ENCODE measurements at regions not wholly inside any gene's neighbourhood (a gene's known extent, or its start where the extent isn't known, plus 50 kb on each side); places are given as distances from the start of the nearest gene placed in this dataset.
"Not testable (repeated sequence)": the region's sequence is repeated elsewhere in the genome, so short reads cannot be mapped to it uniquely, and the experiment has no call there.

- no peak for FAIRE-seq
Observed at GRCh38 chr6:19558934-19559333, 278.2 kb upstream of the ID4 start.

DNA sequence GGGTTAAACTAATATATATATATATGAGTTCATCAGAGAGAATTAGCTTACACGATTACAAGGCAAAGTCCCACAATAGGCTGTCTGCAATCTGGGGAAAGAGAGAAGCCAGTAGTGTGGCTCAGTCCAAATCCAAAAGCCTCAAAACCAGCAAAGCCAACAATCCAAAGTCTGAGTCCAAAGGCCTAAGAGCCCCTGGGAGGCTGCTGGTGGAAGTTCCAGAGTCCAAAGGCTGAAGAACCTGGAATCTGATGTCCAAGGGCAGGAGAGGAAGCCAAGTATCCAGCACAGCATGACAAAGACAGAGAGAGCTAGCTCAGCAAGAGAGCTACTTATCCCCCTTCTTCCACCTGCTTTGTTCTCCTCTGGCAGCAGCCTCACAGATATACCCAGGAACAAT, 274.7 kb upstream of the ID4 start:
- FAIRE-seq: no peak

GRCh38 chr6:19569563-19569962, 267.6 kb upstream of the ID4 start:
- FAIRE-seq: no peak

DNA sequence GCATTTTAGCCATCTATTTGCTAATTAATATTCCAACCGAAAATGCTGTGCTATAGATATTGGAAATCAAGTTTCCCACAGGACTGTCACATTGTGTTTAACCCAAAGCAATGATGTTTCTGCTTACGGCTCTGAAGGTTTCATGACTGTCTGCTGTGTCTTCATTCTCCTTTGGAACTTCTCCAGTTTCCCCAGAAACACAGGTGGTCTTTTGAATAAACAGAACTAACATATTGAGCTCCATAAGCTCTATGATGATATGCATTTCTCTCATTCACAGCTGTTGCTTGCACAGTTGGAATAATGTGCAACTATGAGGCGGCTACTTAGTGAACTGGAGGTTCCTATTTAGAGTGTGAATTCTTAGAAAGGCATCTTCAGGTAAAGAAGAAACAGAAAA, 266.0 kb upstream of the ID4 start:
- no peak for FAIRE-seq

DNA sequence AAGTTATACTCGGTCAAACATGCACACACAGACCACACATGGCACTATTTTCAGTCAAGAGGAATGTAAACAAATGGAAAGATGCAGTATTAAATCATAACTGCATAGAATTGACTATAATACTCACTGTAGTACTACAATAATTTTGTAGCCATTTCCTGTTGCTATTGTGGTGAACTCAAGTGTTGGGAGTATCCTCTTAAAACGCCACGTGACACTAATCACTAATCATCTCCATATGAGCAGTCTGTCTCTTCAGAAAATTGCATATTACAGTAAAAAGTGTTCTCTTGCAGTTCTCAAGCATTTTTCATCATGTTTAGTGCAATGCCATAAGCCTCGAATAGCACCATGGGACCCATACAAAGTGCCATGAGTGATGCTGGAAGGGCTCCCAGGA, 258.7 kb upstream of the ID4 start:
- no peak for FAIRE-seq

GRCh38 chr6:19584207-19584606, 253.0 kb upstream of the ID4 start:
- not testable (repeated sequence) for FAIRE-seq

DNA sequence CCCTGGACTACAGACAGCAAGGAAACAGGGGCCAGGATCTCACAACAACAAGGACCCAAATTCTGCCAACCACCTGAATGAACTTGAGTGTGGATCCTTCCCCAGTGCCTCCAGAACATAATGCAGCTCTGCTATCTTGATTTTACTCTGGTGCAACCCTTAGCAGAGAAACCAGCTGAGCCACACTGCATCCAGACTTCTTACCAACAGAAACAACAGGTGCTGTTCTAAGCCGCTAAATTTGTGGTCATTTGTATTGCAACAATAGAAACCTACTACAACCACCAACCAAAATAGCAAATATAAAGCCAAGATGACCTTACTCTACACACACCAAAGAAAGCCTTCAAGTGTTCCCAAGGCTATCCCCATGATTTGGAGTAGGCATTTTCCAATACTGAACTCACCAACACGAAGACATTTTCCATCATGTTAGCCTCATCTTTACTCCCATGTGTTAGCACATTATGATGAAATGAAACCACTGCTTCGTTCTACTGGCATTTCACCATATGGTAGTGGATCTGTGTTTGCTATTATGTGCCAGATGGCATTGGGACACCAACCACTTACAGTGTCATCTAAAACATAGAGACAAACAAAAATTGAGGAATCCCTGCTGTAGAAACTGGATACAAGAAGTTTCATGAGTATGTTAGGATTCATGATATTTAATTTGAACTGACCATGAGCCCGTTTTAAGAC, 249.8 kb upstream of the ID4 start:
- FAIRE-seq: no peak

- no peak for FAIRE-seq
Observed at GRCh38 chr6:19590501-19591131, 246.6 kb upstream of the ID4 start.

DNA sequence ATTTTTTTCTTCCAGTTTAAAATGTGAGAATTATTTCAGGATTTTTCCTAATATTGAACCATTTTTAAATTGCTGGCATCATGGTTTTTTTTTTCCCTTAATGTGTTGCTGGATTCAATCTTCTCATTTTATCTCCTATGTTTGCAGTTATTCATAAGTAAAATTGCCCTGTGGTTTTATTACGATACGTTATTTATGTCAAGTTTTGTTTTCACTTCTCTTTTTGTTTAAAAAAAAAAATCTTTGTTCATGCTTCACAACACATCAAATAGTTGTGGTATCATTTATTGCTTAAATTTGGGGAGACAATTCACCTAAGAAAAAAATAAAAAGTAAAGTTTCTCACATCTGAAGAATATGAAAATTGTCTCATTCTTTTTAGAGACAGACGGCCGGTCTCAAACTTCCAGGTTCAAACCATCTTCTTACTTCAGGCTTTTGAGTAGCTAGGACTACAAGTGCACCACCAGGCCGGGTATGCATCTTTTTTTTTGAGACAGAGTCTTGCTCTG, 239.3 kb upstream of the ID4 start:
- FAIRE-seq: no peak

GRCh38 chr6:19599796-19600464, 237.2 kb upstream of the ID4 start:
- FAIRE-seq: peak; percentile 62

DNA sequence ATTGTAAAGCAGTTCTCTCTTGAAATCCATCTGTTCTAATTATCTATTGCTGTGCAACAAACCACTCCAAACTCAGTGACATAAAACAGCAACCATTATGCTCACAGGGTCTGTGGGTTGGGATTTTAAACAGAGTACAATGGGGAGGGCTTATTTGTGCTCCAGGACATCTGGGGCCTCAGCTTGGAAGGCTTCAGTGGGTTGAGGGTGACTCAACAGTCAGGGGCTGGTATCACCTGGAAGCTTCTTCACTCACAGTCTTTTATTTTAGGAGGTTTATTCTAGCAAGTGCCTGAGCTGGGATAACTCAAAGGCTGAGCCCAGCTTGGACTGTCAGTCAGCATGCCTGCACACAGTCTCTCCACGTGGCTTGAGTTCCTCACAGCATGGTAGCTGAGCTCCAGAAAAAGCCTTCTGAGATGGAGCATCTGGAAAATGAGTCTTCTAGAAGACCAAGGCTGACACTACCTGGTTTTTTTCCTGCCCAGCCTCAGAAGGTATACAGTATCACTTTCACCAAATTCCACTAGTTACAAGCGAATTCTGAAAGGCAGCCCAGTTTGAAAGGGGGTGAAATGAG, 234.6 kb upstream of the ID4 start:
- no peak for FAIRE-seq

DNA sequence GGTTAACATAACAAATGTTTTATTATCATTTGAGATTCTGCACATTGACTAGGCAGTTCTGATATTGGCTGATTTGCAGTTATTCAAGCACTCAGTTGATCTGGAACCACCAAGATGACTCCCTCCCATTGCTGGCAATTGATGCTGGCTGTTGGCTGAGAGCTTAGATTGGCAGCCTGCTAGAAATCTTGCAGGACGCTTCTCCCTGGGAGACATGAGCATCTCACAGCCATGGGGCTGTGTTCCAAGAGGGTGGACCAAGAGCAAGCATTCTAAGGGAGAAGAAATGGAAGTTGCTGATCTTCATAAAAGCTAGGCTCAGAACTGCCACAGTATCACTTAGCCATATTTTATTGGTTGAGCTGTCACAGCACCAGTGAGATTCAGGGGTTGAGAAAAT, 233.4 kb upstream of the ID4 start:
- no peak for FAIRE-seq

GRCh38 chr6:19605624-19606023, 231.5 kb upstream of the ID4 start:
- FAIRE-seq: no peak

GRCh38 chr6:19608546-19608945, 228.6 kb upstream of the ID4 start:
- FAIRE-seq: no peak

GRCh38 chr6:19609972-19610641, 227.1 kb upstream of the ID4 start:
- no peak for FAIRE-seq

DNA sequence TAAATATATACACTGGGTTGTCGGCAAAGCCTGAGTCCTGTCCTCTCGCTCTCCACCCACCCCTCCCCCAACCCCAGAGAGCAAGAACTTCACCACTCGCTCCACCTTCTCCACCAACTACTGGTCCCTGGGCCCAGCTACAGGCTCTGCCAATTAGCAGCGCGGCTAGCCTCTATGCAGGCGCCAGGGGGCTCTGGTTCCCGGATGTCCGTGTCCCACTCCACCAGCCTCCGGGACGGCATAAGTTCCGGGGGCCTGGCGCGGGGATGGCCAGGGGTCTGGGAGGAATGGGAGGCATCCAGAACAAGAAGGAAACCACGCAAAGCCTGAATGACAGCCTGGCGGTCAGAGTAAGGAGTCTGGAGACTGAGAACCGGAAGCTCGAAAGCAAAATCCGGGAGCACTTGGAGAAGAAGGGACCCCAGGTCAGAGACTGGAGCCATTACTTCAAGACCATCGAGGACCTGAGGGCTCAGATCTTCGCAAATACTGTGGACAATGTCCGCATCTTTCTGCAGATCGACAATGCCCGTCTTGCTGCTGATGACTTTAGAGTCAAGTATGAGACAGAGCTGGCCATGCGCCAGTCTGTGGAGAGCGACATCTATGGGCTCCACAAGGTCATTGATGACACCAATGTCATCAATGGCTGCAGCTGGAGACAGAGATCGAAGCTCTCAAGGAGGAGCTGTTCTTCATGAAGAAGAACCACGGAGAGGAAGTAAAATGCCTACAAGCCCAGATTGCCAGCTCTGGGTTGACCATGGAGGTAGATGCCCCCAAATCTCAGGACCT, 224.3 kb upstream of the ID4 start:
- FAIRE-seq: not testable (repeated sequence)

- FAIRE-seq: no peak
Observed at GRCh38 chr6:19613678-19614077, 223.5 kb upstream of the ID4 start.

- peak; percentile 89 for FAIRE-seq
Observed at GRCh38 chr6:19616022-19616421, 221.1 kb upstream of the ID4 start.

DNA sequence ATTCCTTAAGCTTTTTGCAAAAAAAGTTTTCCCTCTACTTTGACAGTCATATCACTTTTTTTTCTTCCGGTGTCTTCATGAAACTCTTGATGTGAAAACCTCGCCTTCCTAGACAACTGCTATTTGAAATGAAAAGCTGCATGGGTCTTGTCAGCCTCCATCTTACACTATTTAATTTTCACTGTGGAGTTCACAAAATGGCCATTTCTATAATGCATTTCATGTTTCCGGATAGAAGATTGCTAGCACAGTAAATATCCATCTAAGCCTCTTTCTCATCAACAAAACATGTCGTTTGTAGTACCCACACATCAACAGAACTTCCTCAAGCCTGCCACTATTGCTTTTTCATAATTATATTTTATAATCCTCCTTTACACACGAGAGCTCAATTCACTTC, 204.9 kb upstream of the ID4 start:
- FAIRE-seq: peak; percentile 71

GRCh38 chr6:19632786-19633185, 204.4 kb upstream of the ID4 start:
- no peak for FAIRE-seq

GRCh38 chr6:19635728-19636127, 201.4 kb upstream of the ID4 start:
- no peak for FAIRE-seq

- no peak for FAIRE-seq
Observed at GRCh38 chr6:19637010-19637409, 200.2 kb upstream of the ID4 start.
